Hepatocyte (in vitro differentiated cells): ENCODE measurements at regions not wholly inside any gene's neighbourhood (a gene's known extent, or its start where the extent isn't known, plus 50 kb on each side); places are given as distances from the start of the nearest gene placed in this dataset.

ENCODE experiments used
- EZH2 ChIP-seq: fragments of 200-600 bp; sonication (generic); IDR thresholded peaks from 2 replicates; pipeline ENCODE4 v1.6.1; 2016; ENCODE audit warnings: antibody characterized with exemption, mild to moderate bottlenecking, borderline replicate concordance
- TF ChIP-seq, protein P1 (sequence below): fragments of 200-600 bp; sonication (generic); IDR thresholded peaks from 2 replicates; pipeline ENCODE4 v1.5.1; 2016; ENCODE audit warnings: antibody characterized with exemption, mild to moderate bottlenecking; ENCODE audit not compliant: poor library complexity

DNA sequence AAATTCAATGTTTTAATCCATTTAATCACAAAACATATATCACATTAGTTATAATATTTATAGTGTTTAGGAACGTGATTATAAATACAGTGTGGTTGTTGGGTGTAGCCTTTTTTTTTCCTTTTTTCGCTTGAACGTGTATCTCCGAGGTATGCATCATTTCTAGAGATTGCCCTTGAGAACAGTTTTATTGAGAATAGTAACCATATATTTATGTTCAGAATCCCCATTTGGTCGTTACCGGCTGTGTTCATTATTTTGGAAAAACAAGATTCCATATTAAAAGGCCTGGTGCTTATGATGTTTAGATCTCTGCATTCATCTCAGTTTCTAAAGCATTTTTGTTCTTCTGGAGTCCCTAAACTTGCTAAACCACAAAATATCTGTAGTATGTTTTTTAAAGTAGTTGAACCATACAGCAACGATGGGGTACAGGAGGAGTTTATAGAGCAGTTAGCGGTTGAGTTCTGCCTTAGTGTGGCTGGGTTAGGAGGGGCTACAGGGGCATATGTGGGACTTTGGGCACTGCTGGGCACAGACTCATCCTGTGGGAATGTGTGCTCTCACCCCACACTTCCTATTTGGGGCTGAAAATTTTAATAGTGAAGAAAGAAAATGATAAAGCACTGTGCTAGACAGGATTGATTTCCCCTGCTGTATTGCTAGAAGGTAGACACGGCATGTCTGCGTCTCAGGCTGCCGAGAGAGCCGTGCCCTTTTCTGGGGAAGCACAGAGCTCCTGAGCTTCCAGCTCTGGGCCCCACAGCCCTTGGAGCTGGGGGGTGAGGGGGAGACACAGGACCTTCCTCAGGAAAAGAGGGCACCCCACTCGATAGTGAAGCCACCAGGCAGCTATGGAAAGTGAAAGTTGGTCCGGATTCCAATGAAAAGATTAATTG is 81.5 kb upstream of the PPARA start:
- TF ChIP-seq, protein P1, sequence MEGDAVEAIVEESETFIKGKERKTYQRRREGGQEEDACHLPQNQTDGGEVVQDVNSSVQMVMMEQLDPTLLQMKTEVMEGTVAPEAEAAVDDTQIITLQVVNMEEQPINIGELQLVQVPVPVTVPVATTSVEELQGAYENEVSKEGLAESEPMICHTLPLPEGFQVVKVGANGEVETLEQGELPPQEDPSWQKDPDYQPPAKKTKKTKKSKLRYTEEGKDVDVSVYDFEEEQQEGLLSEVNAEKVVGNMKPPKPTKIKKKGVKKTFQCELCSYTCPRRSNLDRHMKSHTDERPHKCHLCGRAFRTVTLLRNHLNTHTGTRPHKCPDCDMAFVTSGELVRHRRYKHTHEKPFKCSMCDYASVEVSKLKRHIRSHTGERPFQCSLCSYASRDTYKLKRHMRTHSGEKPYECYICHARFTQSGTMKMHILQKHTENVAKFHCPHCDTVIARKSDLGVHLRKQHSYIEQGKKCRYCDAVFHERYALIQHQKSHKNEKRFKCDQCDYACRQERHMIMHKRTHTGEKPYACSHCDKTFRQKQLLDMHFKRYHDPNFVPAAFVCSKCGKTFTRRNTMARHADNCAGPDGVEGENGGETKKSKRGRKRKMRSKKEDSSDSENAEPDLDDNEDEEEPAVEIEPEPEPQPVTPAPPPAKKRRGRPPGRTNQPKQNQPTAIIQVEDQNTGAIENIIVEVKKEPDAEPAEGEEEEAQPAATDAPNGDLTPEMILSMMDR, result no peak
- TF ChIP-seq EZH2, result no peak
